ENCODE measurements at regions not wholly inside any gene's neighbourhood (a gene's known extent, or its start where the extent isn't known, plus 50 kb on each side); places are given as distances from the start of the nearest gene placed in this dataset.

- TF ChIP-seq YY1 (IDR thresholded peaks at IDR 0.05; ENCODE audit: insufficient read depth, insufficient read length) (no peak), ZNF274 (IDR thresholded peaks at IDR 0.05; ENCODE audit: low read depth, low read length) (no peak)
Measured at GRCh38 chr18:76688724-76689472, 133.5 kb upstream of the ZNF236 start.
